Transverse colon (tissue), 4 donors: ENCODE measurements at regions not wholly inside any gene's neighbourhood (a gene's known extent, or its start where the extent isn't known, plus 50 kb on each side); places are given as distances from the start of the nearest gene placed in this dataset.
"Not testable (repeated sequence)": the region's sequence is repeated elsewhere in the genome, so short reads cannot be mapped to it uniquely, and the experiment has no call there.

ENCODE experiments used
- DNase-seq: peaks from one replicate; pipeline ENCODE4 v3.0.0-alpha.2; 2019
- H3K27ac ChIP-seq, 4 donors: fragments of 200-600 bp; sonication (generic); 2 replicates each; pipeline ENCODE4 v1.5.1; 2016 to 2018; ENCODE audit warnings: inconsistent platforms in 4 of 4
- H3K27me3 ChIP-seq: fragments of 200-600 bp; sonication (generic); 2 replicates; pipeline ENCODE4 v1.5.1; 2017; ENCODE audit warnings: inconsistent platforms
- H3K36me3 ChIP-seq, 4 donors: fragments of 200-600 bp; sonication (generic); 2 replicates each; pipeline ENCODE4 v1.5.1; 2017 to 2019; ENCODE audit warnings: inconsistent platforms in 4 of 4
- H3K4me1 ChIP-seq, 4 donors: fragments of 200-600 bp; sonication (generic); 2 replicates each; pipeline ENCODE4 v1.5.1; 2017 to 2020; ENCODE audit warnings: inconsistent platforms in 4 of 4
- H3K4me3 ChIP-seq, 4 donors: fragments of 200-600 bp; sonication (generic); 1 replicate in 1 of 4; 2 replicates in 3 of 4; pipeline versions ENCODE4 v1.5.1 to v1.6.1; 2017 to 2019; ENCODE audit warnings: inconsistent platforms in 4 of 4
- H3K9me3 ChIP-seq, 2 donors: fragments of 200-600 bp; sonication (generic); 2 replicates each; pipeline ENCODE4 v1.5.1; 2017 to 2019; ENCODE audit warnings: inconsistent platforms in 2 of 2
- EP300 ChIP-seq: sonication (generic); formaldehyde crosslinking; IDR thresholded peaks from one replicate; pipeline ENCODE4 v1.6.1; 2017; ENCODE audit warnings: antibody characterized with exemption, low read depth
- POLR2A ChIP-seq: fragments of 450-650 bp; IDR thresholded peaks from one replicate; pipeline ENCODE4 v1.6.1; 2016; ENCODE audit warnings: antibody characterized with exemption, mild to moderate bottlenecking, moderate library complexity
- POLR2AphosphoS5 ChIP-seq, 3 donors: sonication (generic); formaldehyde crosslinking; IDR thresholded peaks; one replicate each; pipeline ENCODE4 v1.6.1; 2016; ENCODE audit warnings: antibody characterized with exemption in 3 of 3
- WGBS, 2 donors: methylation state at CpG; one replicate each; pipeline ENCODE4 v1.1.5; 2018; ENCODE audit warnings: low coverage in 1 of 2; 5-methylcytosine and 5-hydroxymethylcytosine counted together
- in situ Hi-C, 4 donors: fragments of 200-750 bp; cut with MboI; loops; one replicate each; pipeline versions ENCODE4 v1.15.0 to v1.15.1; 2017; ENCODE audit warnings: low sequenced_read_pairs in 3 of 4, low pct_ligation_motif_present in 1 of 4, low pct_unique_long_range_greater_than_20kb in 1 of 4
- intact Hi-C: fragments of 100-400 bp; cut with DNase I; formaldehyde crosslinking; loops from one replicate; pipeline ENCODE4 v1.15.1; 2023; ENCODE audit warnings: low total_unique reads
- TF ChIP-seq, protein P1 (sequence below), 5 experiments: fragments of 200-600 bp in 3 of 5; fragments of 450-650 bp in 2 of 5; sonication (generic) in 3 of 5; IDR thresholded peaks; 1 replicate in 2 of 5; 2 replicates in 3 of 5; pipeline ENCODE4 v1.5.1; 2016 to 2017; ENCODE audit warnings: antibody characterized with exemption in 5 of 5, inconsistent platforms in 3 of 5, mild to moderate bottlenecking in 2 of 5, moderate library complexity in 1 of 5

DNA sequence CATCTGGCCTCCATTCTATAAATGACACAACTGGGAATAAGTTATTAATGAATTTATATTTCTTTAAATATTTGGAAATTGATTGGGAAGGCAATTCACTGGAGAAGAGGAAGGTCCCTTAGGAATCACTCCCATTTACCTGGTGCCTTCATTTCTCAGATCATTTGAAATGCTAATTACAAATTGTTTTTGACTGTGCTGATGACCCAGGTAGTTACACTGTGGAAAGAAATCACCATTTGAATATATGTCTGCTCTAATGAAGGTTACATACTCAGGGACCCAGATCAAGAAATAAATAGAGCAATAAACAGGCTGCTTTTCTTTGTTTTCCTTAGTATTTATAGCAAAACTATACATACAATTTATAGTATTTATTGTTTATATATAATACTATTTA is 1759.1 kb downstream of the ARAP2 start:
- Histone ChIP-seq H3K4me1 (no peaks in the 10 kb centered on the region), H3K9me3 (no peaks in the 10 kb centered on the region), H3K4me3 (no peak overlapping the region), H3K27ac (no peak overlapping the region), H3K27me3 (no peaks in the 10 kb centered on the region), H3K36me3 (no peaks in the 10 kb centered on the region)
- no peak for DNase-seq
- in situ Hi-C loops: no loop called here
- intact Hi-C loops: no loop called here
- TF ChIP-seq, protein P1, sequence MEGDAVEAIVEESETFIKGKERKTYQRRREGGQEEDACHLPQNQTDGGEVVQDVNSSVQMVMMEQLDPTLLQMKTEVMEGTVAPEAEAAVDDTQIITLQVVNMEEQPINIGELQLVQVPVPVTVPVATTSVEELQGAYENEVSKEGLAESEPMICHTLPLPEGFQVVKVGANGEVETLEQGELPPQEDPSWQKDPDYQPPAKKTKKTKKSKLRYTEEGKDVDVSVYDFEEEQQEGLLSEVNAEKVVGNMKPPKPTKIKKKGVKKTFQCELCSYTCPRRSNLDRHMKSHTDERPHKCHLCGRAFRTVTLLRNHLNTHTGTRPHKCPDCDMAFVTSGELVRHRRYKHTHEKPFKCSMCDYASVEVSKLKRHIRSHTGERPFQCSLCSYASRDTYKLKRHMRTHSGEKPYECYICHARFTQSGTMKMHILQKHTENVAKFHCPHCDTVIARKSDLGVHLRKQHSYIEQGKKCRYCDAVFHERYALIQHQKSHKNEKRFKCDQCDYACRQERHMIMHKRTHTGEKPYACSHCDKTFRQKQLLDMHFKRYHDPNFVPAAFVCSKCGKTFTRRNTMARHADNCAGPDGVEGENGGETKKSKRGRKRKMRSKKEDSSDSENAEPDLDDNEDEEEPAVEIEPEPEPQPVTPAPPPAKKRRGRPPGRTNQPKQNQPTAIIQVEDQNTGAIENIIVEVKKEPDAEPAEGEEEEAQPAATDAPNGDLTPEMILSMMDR (IDR thresholded peaks at IDR 0.05): no peak
- TF ChIP-seq EP300: no peak
- no peak for TF ChIP-seq POLR2AphosphoS5 (IDR thresholded peaks at IDR 0.05)
- TF ChIP-seq POLR2A: no peak

DNA sequence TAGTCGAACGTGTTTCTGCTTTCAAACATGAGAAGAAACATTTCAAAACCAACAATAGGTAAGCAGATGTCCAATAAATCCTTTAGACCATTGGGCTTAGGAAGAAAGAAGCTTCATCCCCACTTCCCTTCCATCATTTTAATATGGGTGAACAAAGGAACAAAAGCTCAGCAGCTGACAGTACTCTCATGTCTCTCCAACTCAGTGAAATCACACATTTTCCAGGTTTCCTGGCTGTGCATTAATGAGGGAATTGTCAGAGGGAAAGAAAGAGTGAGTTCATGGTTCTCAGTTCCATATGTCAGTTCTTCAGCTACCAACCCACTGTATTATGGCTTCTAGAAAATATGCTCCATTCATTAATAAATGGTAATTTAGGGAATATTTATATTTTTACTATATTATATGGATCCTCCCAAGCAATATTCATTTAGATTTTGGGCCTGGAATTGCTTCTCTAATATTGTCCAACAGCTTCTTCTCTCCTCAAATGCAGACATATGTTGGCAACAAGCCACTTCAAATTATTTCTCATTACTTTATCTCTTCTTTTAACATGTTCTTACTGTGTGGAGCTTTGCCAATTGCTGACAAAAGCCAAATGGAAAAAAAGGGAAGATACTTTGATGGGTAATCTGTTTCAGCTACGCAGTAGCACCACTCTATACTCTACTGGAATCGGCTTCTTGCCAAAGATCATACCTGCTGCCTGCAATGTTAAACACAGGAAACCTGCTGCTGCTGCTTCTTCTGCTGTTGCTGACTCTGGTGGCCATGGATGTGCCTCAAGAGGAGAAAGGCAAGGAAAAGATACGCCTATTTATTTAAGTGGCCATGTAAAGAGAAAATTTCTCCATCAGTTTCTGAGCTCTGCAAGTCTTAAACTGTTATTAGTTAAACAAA is 1757.6 kb downstream of the ARAP2 start:
- H3K9me3 ChIP-seq: no peaks in the 10 kb centered on the region
- intact Hi-C loops: no loop called here
- no peaks in the 10 kb centered on the region for H3K27me3 ChIP-seq
- WGBS, 2 donors: 67 to 69% methylated on average over 5 of the region's 5 CpGs
- H3K4me1 ChIP-seq: no peaks in the 10 kb centered on the region
- H3K4me3 ChIP-seq: no peak overlapping the region
- in situ Hi-C loops: no loop called here
- H3K27ac ChIP-seq: no peak overlapping the region
- TF ChIP-seq POLR2AphosphoS5 (IDR thresholded peaks at IDR 0.05) (no peak), EP300 (no peak), POLR2A (no peak)
- TF ChIP-seq, protein P1 (IDR thresholded peaks at IDR 0.05): no peak
- no peaks in the 10 kb centered on the region for H3K36me3 ChIP-seq
- no peak for DNase-seq

DNA sequence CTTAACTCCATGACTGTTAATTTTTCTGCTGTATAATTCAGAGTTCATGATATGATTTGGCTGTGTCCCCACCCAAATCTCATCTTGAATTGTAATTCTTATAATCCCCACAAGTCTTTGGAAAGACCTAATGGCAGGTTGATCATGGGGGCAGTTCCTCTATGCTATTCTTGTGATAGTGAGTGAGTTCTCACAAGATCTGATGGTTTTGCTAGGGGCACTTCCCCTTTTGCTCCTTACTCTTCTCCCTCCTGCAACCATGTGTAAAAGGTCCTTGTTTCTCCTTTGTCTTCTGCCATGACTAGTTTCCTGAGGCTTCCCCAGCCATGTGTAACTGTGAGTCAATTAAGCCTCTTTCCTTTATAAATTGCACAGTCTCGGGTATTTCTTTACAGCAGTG is 1751.9 kb downstream of the ARAP2 start:
- Histone ChIP-seq H3K27me3 (no peaks in the 10 kb centered on the region), H3K9me3 (peaks cover 0 to 3% of the 10 kb centered on the region in 2 donors), H3K27ac (no peak overlapping the region), H3K4me3 (no peak overlapping the region), H3K36me3 (no peaks in the 10 kb centered on the region), H3K4me1 (no peaks in the 10 kb centered on the region)
- in situ Hi-C loops (no loop called here), intact Hi-C loops (no loop called here)
- DNase-seq: no peak
- no peak for TF ChIP-seq POLR2AphosphoS5 (IDR thresholded peaks at IDR 0.05)
- TF ChIP-seq, protein P1 (IDR thresholded peaks at IDR 0.05): no peak
- no peak for TF ChIP-seq POLR2A
- no peak for TF ChIP-seq EP300
- WGBS, 2 donors: 57 to 67% methylated on average over 1 of the region's 1 CpG

DNA sequence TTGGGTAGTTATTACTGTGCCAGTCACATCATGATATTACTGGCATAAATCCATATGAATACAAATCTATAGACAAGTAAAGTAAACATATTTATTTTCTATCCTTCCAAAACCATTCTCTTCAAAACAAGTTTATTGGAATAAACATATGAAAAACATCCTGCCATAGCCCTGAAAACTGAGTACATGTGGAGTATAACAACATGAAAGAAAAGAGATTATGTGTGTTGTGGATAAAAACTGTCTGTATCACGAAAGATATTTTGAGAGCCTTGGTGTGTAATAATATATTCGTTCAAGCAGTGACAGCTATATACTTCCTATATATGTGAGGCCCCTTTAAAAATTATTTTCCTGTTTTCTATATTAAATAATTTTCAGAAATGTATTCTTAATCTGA is 1742.2 kb downstream of the ARAP2 start:
- H3K36me3 ChIP-seq: no peaks in the 10 kb centered on the region
- no peak for DNase-seq
- no peaks in the 10 kb centered on the region for H3K9me3 ChIP-seq
- WGBS, 2 donors: 67 to 69% methylated on average over 2 of the region's 2 CpGs
- H3K27ac ChIP-seq: no peak overlapping the region
- no peaks in the 10 kb centered on the region for H3K27me3 ChIP-seq
- no peak for TF ChIP-seq EP300
- TF ChIP-seq POLR2AphosphoS5 (IDR thresholded peaks at IDR 0.05): no peak
- no peak for TF ChIP-seq POLR2A
- TF ChIP-seq, protein P1 (IDR thresholded peaks at IDR 0.05): no peak
- H3K4me1 ChIP-seq: no peaks in the 10 kb centered on the region
- in situ Hi-C loops: no loop called here
- intact Hi-C loops: no loop called here
- H3K4me3 ChIP-seq: no peak overlapping the region

DNA sequence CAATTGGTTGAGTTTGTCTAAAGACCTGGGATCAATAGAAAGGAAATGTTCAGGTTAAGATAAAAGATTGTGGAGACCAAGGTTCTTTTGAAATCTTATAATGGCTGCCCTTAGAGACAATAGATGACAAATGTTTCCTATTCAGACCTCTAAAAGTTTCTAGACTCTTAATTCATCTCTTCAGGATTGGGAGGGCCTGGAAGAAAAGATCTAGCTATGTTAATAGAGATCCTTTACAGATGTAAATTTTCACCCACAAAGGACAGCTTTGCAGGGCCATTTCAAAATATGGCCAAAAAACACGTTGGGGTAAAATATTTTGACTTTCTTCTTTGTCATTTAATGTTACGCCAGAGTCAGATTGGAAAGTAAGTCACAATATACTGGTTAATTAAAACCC is 1739.6 kb downstream of the ARAP2 start:
- H3K4me3 ChIP-seq, H3K4me1 ChIP-seq, H3K27ac ChIP-seq, H3K27me3 ChIP-seq, DNase-seq, H3K36me3 ChIP-seq, intact Hi-C loops, H3K9me3 ChIP-seq, in situ Hi-C loops: not testable (repeated sequence)
- WGBS, 2 donors: 57 to 58% methylated on average over 2 of the region's 2 CpGs

DNA sequence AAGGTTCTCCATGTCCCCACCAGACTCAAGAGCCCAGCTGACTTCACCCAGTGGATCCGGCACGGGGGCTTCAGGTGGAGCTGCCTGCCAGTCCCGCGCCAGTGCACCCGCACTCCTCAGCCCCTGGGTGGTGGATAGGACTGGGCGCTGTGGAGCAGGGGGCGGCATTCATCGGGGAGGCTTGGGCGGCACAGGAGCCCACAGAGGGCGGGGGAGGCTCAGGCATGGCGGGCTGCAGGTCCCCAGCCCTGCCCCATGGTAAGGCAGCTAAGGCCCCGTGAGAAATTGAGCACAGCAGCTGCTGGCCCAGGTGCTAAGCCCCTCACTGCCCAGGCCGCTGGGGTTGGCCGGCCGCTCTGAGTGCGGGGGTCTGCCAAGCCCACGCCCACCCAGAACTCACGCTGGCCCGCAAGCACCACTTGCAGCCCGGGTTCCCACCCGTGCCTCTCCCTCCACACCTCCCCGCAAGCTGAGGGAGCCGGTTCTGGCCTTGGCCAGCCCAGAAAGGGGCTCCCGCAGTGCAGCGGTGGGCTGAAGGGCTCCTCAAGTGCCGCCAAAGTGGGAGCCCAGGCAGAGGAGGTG is 1737.7 kb downstream of the ARAP2 start:
- in situ Hi-C loops, intact Hi-C loops, H3K36me3 ChIP-seq, H3K9me3 ChIP-seq, H3K27me3 ChIP-seq, H3K4me3 ChIP-seq, DNase-seq, H3K27ac ChIP-seq, H3K4me1 ChIP-seq: not testable (repeated sequence)
- 89 to 95% methylated on average over 7 to 20 of the region's 26 CpGs for WGBS, 2 donors
